Renal pelvis (tissue), 1 donor: ENCODE measurements at regions not wholly inside any gene's neighbourhood (a gene's known extent, or its start where the extent isn't known, plus 50 kb on each side); places are given as distances from the start of the nearest gene placed in this dataset.

Experiments used
- DNase-seq: peaks from one replicate; pipeline ENCODE4 v3.0.0-alpha.2; 2013

- no peak for DNase-seq
Observed at GRCh38 chr5:88144219-88145001, 124.2 kb downstream of the TMEM161B start.

DNA sequence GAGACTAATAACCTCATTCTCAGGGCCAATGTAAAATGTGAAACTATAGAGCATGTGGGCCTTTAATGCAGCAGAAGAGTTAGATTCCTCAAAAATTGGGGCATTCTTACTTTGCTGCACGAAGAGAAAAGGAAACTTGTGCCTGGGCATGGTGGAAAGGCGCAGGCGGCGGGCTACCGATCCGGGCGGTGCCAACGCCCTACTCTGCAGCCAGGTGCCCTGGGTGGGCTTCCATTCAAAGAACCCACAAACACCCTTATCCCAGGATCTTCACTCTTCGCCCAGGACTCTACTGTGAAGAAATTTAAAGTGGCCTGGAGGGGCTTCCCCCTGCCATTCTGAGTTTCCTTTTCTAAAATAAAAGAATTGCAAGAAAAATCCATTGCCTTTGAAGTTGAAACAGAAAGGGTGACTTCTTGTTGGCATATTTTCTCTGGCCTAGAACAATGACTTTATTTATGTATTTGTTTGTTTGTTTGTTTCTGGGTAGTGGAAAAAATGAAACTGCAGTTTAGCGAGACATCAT lies 124.9 kb downstream of the TMEM161B start:
- DNase-seq: no peak

- no peak for DNase-seq
Observed at GRCh38 chr5:88142886-88143692, 125.6 kb downstream of the TMEM161B start.

DNA sequence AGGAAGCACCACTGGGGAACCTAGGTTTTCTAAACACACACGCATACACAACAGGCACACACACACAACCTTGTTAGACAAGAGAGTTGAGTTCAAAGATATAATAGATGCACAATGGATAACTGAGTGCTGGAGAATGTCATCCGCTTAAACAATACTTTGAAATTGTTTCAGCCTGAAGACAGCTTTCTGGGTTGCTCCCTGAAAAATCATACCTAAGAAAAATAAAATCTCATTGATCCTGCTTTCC lies 126.1 kb downstream of the TMEM161B start:
- DNase-seq: no peak

- peak; percentile 96 for DNase-seq
Observed at GRCh38 chr5:88140856-88141752, 127.5 kb downstream of the TMEM161B start.

- DNase-seq: no peak
Observed at GRCh38 chr5:88140396-88140855, 128.2 kb downstream of the TMEM161B start.

GRCh38 chr5:88130211-88130815 lies 138.3 kb downstream of the TMEM161B start:
- no peak for DNase-seq

DNA sequence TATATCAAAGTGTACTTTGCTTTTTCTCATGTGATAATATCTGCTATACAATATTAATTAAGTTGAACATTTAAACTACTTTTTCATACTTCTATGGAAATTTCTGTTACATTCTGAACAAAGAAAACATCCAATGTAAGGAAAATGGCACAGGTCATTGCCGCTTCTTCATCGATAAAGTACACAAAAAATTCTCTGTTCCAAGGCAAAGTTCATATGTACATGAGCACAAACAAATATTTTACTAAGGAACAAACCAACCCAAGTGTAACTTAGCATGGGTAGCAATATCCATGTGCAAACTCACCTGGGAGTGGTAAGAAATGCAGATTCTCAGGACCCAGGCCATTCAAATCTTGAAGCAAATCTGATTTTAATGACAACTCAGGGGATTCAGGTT lies 139.8 kb downstream of the TMEM161B start:
- no peak for DNase-seq

DNA sequence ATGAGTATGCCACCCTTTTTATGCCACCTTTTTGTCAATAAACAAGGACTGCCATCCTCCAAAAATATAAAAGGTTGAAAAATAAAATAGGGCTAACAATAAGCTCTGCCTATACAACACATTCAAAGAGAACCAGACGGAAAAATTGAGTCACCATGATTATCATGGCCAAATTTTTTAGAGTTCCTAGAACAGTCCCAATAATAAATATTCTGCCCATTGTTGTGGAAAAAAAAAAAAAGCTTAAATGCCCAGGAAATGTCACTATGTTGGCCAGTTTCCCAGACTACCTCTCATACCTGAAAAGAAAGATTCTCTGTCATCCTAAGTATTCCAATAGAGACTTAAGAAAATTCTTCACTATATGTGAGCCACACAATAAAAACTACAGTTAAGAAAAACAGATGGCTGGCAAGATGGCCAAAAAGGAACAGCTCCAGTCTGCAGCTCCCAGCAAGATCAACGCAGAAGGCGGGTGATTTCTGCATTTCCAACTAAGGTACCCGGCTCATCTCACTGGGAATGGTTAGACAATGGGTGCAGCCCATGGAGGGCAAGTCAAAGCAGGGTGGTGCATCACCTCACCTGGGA lies 149.0 kb downstream of the TMEM161B start:
- no peak for DNase-seq

DNA sequence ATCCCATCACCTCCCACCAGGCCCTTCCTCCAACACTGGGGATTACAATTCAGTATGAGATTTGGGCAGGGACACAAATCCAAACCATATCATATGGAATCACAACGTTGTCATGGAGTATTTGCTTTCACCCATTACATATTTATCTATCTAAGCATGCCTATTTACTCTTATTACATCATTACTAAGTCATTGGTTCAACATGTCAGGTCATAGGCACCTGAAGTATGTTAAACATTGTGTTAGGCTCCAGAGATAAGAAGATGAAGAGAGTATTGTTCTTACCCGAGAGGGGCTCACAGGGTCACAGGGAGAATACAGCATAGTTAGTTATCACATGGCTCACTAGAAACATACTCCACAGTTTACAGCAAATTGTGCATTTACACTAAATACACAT lies 150.5 kb downstream of the TMEM161B start:
- DNase-seq: no peak

DNA sequence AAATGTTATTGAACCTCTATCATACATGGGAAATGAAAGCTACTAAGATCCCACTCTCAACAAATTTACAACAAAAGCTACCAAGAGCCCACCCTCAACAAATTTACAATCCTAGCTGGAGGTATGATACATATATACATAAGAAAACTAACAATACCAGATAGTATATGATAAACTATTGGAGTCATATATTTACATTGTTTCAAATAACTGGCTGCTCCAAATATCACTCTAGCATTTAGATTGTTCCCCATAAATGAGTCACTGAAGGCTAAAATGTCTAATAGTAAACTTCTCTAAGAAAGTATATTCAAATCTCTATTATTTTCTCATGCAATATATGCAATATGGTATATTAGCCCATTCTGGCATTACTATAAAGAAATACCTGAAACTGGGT lies 151.1 kb downstream of the TMEM161B start:
- DNase-seq: no peak

DNA sequence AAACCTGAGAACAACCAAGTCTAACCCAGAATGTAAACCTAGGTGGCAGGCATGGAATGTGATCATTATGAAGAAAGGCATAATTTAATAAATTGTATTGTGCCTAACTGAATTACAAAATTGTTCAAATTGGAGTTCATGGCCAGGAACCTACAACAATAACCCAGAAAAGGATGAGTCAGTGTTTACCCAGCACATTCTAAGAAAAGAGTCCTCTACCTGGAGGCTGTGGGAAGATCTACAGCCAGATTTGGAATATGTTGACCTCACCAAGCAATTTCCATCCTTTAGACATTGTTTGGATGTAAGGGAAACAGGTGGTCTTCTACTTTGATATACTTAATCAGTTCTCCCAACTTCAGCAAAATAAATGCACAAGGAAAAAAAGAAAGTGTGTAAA lies 152.2 kb downstream of the TMEM161B start:
- no peak for DNase-seq

DNA sequence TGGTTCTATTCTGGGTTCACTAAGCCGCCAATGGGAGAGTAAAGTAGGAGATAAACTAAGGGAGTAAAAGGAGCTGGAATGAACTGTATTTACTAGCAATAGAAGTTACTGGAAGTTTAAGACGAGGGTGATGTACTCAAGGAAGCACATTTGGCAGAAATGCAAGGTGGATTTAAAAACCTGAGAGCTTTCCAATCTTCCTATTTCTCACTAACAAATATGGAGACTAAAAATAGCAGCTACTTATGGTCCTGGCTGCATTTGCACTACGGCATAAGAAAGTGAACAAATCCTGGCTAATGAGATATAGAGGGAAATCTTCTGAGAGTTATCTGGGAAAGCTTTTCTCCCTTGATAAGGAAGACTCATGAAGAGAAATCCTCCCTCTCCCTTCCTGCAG lies 153.4 kb downstream of the TMEM161B start:
- DNase-seq: no peak

GRCh38 chr5:88113429-88113828 lies 155.2 kb downstream of the TMEM161B start:
- DNase-seq: no peak

DNA sequence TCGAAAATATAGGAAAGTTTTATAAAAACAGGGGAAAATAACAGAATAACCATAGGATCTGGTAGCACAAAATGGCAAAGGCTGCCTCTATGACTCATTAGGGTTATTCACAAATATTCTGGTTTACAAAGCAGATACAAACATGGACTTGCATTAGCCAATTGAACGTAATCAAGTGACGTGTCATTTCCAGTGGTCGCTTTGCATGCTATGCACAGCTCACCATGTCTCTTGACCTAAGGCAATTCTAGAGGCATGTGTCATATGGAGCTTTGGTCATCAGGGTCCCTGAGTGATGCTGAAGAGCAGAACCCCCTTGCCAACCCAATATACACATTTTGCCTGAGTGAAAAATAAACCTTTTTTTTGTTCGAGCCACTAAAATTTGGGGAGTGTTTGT lies 158.8 kb downstream of the TMEM161B start:
- DNase-seq: no peak

GRCh38 chr5:88108490-88109279 lies 160.0 kb downstream of the TMEM161B start:
- no peak for DNase-seq

DNA sequence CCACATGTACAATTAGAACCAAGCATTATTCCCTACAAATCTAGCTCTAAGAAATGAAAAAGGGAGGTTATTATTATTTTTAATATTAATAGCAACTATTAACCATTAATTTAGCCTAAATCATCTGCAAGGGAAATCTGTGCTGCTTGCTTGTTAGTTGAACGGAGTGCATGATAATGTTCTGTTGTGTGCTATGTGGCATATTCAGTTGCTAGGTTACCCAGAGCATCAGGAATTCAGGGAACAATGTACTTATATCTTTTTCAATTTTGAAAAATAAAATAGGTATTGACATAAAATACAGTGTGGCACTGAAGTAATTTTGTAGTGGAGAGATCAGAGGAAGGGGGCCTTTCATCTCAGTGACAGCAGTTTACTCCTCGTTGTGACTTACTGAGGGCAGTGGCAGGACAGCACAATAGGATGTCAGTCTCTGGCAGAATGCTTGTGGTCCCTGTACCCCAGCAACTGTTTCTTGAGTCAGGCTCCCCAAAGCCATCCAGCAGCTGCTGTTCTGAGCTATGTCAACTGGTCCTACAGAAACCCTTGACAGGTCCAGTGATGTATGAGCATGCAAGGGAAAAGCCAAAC lies 173.6 kb downstream of the TMEM161B start:
- no peak for DNase-seq

DNA sequence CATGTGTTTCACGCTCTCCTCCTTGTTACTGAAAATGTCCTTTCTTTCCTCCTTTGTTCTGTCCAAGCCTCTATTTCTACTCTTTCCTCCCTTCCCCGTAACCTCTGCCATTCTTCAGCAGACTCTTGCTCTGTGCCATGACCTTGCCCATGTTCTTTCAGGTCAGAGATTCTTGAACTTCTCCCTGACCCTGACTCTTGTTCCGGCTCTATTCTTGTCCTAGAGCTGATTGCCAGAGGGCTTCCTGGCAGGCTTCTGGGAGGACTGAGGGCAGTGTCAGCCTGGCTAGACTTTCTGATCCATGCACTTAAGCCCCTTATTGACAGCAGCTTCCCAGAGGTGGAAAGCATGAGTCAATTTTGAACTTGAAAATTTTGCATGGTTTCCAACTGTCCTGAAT lies 174.2 kb downstream of the TMEM161B start:
- DNase-seq: no peak

- no peak for DNase-seq
Observed at GRCh38 chr5:88093765-88094164, 174.9 kb downstream of the TMEM161B start.

GRCh38 chr5:88092958-88093605 lies 175.6 kb downstream of the TMEM161B start:
- DNase-seq: no peak
